GM19452 (cell line): ENCODE measurements at regions not wholly inside any gene's neighbourhood (a gene's known extent, or its start where the extent isn't known, plus 50 kb on each side); places are given as distances from the start of the nearest gene placed in this dataset.
"Not testable (repeated sequence)": the region's sequence is repeated elsewhere in the genome, so short reads cannot be mapped to it uniquely, and the experiment has no call there.

Source experiments
- ATAC-seq: cut with Tn5 transposase; IDR thresholded peaks from one replicate; pipeline ENCODE4 v1.9.1; 2021; ENCODE audit not compliant: unreplicated experiment

DNA sequence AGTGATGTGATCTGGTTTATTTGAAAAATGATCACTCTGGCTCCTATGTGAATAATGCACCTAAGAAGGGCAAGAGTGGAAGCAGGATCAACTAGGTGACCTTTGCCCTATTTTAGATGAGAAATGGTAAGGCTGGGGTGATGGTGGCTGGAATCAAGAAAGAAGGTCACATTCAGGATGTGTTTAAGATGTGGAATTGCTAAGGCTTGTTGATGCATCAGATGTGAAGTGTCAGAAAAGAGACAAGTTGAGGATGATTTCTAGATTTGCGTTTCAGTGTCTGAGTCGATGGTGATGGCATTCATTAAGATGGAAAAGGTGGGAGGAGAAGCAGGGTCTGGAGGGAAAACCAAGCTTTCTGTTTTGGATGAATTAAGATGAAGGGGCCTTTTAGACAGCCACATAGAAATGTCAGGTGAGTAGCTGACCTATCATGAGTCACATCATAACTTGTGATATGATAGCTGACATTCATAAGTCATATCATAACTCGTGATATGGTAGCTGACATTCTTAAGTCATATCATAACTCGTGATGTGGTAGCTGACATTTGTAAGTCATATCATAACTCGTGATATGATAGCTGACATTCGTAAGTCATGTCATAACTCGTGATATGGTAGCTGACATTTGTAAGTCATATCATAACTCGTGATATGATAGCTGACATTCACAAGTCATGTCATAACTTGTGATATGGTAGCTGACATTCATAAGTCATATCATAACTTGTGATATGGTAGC, 101.2 kb upstream of the SEC11C start:
- ATAC-seq = no peak

DNA sequence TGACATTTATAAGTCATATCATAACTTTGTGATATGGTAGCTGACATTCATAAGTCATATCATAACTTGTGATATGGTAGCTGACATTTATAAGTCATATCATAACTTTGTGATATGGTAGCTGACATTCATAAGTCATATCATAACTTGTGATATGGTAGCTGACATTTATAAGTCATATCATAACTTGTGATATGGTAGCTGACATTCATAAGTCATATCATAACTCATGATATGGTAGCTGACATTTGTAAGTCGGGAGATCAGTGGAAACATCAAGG, 100.7 kb upstream of the SEC11C start:
- not testable (repeated sequence) for ATAC-seq

GRCh38 chr18:59039449-59039848, 100.2 kb upstream of the SEC11C start:
- ATAC-seq = no peak

DNA sequence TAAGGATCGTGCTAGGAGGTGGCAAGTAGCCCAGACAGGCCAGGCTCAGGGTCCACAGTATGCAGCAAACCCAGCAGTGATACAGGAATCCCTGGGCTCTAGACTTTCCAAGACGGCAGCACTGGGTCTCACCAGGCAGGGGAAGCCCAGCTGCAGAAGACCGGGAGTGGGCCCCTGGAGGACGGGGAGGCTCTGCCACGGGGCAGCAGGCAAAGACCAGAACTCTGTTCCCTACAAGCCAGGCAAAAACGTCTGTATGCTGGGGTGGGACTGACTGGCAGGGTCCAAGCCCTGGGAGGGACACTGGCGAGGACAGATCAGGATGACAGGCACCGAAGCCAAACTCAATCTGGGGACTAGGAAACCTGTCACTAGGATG, 98.9 kb upstream of the SEC11C start:
- ATAC-seq = no peak

GRCh38 chr18:59041296-59041695, 98.4 kb upstream of the SEC11C start:
- ATAC-seq = no peak

GRCh38 chr18:59041819-59042815, 97.6 kb upstream of the SEC11C start:
- no peak for ATAC-seq

GRCh38 chr18:59044855-59045254, 94.8 kb upstream of the SEC11C start:
- no peak for ATAC-seq

GRCh38 chr18:59047321-59048047, 92.2 kb upstream of the SEC11C start:
- no peak for ATAC-seq

GRCh38 chr18:59048048-59048363, 91.7 kb upstream of the SEC11C start:
- ATAC-seq = no peak

DNA sequence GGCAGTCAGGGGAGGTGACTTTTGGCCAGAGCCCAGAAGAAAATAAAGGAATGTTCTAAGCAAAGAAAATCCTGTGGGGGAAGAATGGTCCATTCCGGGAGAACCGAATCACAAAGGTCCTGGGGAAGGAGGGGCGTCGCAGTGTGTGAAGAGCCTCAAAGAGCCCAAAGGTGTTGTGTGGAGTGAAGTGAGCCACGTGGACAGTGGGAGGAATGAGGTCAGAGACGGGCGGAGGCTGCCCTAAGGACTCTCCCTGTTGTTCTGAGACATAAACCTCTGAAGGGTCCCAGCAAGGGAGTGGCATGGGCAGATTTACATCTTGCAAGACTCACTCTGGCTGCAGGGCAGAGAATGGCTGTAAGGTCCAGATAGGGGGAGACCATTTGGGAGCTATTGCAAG, 91.3 kb upstream of the SEC11C start:
- no peak for ATAC-seq

DNA sequence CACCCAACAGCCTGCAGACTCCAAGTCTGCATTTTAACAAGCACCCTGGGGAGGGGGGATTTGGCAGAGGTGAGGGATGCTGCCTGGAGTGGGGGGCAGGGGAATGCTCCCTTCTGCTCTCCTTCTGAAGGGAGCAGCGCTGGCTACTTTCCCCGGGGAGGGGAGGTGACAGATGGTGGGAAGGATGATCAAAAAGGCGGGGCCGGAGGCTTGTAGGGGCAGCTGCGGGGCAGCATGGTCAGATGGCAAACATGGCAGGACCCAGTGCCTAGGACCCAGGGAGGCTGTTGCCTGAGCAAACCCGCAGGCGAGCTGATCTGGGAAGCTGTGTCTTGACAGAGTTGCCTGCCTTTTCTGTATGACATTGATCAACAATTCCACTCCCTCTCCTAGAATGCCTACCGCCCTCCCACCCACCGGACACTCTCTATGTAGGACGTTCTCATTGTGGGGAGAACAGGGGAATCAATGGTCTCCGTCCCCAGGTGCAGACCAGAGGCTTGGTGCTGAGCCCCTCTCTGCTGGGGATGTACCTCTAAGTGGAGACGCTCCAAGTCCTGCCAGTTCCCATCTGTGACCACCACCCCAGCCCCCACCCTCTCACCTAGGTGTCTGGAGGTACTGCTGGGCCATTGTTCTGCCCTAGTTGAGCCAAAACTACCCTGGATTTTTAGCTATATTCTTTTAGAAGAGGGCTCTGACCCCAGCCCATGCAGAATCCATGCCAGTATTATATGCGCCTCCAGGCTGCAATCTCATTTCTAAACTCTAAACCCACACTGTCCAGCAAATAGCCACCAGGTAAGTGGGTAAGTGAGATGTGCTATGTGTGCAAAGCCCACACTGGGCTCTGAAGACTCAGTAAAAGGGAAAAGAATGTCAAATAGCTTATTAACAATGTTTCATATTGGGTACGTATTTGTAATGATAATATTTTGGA, 89.7 kb upstream of the SEC11C start:
- ATAC-seq = no peak

GRCh38 chr18:59050661-59051057, 89.0 kb upstream of the SEC11C start:
- no peak for ATAC-seq

DNA sequence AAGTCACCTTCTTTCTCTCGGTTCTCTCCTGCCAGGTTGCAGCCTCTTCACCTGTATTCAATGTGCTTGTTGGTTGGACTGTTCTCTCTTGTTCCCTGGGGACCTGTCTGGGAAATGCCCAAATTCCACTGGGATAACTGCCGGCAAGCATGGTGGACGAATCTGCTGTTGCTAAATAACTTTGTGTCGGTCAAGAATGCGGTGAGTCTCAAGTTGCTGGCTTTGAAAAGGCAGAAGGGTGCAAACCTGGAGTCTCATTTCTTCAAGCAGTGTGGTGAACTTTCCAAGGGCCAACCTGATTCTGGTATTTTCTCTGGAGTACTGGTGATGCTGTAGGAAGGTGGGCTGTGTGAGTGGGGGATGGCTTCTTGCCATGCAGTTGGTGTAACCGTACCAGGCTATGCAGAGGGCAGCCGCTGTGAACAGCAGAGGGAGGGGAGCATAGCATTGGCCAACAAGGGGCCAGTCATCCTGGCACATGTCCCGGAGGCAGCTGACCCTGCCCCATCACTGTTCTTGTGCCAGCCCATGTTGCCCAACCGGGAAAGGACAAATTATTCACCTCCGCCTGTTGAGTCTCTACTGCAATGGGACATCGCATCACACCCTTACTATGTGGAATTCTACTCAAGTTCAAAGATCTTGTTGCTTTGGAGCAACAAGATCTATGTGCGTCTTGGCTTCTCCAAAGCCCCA, 88.1 kb upstream of the SEC11C start:
- no peak for ATAC-seq

DNA sequence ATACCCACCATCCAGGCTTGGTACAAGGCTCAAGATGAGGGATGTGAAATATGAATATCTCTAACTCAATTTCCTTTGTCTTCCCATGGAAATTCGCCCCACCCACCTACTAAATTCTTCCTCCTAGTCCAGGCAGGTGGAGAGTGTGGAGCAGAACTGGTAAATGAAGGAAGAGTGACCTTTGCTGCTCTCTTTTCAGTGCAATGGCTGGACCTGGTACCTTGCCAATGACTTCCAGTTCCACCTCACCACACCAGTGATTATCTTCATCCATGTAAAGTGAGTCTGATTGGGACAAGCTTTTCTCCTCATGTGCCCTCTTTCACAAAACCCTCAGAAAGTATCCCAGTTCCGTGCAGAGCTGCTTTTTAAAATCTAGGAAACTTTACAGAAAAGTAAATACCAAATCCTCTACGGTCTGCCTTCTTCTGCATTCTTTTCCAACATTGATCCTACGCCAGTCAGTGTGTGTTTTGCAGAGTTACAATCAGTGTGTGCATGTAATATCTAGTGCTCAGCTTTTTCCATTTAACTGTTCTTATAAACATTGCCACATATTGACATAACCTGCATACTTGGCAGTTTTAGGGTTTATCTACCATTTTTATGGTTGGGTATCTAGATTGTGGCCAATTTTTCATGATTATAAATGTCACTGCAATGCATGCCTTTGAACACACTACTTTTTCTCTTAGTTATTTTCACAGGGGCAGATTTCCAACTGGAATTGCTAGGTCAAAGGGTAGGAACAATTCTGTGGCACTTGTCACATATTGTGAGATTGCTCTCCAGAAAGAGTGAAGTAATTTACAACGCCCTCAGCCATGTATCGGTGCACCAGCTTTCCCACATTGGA, 86.5 kb upstream of the SEC11C start:
- ATAC-seq = no peak

- no peak for ATAC-seq
Measured at GRCh38 chr18:59054496-59055287, 85.0 kb upstream of the SEC11C start.

GRCh38 chr18:59055345-59056032, 84.2 kb upstream of the SEC11C start:
- no peak for ATAC-seq

- ATAC-seq = no peak
Measured at GRCh38 chr18:59056706-59057492, 82.8 kb upstream of the SEC11C start.
